NCI-H146 treated with DMSO at 0.1 percent for 48 hours (cell line): ENCODE measurements at regions not wholly inside any gene's neighbourhood (a gene's known extent, or its start where the extent isn't known, plus 50 kb on each side); places are given as distances from the start of the nearest gene placed in this dataset.
"Not testable (repeated sequence)": the region's sequence is repeated elsewhere in the genome, so short reads cannot be mapped to it uniquely, and the experiment has no call there.

Experiments used
- DNase-seq: peaks from one replicate; lab custom pipeline; 2025; ENCODE audit not compliant: unreplicated experiment; lab: John Stamatoyannopoulos, UW

- no peak for DNase-seq
These were observed 748.3 kb downstream of the MAT2B start for GRCh38 chr5:164253764-164254163.

- no peak for DNase-seq
These were observed 750.3 kb downstream of the MAT2B start for GRCh38 chr5:164255598-164256213.

- DNase-seq, result no peak
These were observed 750.9 kb downstream of the MAT2B start for GRCh38 chr5:164256351-164256750.

DNA sequence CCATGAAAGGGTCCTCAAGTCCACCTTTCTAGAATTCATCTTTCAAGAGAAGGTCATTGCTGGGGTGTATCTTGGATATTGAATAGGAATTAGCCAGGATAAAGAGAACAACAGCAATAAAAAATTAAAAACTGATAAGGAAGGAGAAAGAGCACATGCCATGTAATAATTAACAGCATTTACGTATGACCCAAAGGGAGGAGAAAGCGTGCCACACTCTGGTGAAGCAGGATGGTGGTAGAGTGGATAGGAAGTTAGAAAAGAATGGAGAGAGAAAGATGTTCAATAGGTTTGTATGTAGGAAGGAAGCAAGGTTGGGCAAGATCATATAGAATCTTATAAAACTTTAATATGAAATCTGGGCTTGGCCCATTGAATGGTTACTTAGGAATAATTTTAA is 751.5 kb downstream of the MAT2B start:
- no peak for DNase-seq

DNA sequence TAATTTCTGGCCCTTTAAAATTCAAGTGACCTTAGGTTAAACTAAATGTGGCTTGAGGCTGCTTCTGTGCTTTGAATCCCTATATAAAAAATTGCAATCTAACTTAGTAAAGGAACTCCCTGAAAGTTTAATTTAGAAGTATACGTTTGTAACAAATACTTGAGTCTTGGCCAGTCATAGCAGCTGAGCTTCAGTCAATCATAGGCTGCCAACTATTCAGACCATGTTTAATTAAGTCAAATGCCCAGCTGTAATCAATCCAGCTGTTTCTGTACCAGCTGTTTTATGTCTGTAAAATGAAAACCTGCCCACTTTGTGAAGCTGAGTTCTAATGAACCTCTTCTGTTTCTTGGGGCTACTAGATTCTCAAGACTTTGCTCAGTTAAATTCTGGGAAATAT is 760.1 kb downstream of the MAT2B start:
- no peak for DNase-seq

GRCh38 chr5:164266571-164266970 is 761.2 kb downstream of the MAT2B start:
- no peak for DNase-seq

DNA sequence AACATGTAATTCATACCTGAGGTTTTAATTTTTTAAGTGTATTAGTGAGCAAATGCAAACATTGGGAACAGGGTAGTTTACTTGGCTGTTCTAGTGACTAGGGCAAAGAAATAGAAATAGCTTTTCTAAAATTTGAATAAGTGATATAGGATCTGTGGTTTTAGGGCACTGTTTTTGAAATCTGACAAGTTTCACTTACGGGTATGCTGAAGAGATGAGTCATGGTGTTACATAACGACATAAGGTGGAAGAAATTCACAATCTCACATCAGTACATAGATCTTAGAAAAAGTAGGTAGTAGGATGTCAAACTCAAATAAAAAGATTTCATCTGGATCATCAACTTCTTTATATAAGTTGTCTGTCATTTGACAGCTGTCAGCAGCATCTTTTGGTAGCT is 772.3 kb downstream of the MAT2B start:
- no peak for DNase-seq

DNA sequence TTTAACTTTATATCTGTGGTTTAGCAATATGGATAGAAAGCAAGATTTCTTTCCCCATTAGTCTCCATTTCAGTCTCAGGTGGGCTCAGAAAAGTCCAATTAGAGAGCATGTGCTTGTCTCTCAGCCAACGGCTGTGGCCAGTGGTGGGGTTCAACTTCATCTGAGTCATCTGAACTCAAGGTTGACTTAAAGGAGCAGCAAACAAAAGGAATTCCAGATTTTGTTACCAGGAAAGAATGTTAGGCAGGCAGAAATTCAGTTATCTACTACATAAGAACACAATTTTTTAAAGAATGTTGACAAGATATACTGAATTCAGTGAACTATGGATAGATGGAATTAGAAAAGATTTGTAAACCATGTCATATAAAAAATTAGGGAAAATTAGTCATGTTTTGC is 784.1 kb downstream of the MAT2B start:
- no peak for DNase-seq

DNA sequence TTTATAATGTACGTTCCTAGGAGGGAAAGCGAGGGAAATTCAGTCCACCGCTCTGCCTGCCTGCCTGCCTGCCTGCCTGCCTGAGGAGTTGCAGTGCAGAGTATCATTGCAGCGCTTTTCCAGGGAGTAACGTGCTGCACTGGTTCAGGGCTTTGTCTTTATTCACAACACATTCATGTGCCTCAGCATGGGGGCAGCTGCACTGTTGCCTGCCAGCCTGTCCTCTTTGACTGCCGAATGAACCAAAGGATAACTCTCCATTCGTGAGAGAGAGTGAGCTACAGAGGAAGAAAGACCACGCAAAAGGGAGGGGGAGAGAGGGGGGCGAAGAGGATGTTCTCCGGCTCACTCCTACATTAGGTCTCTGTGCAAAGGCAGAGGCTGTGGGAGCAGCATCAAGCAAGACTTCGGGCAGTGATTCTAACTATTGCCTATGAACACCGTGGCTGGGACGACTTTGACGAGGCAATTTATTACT is 791.2 kb downstream of the MAT2B start:
- DNase-seq, result no peak

- no peak for DNase-seq
These were observed 792.7 kb downstream of the MAT2B start for GRCh38 chr5:164298165-164298564.

- DNase-seq, result no peak
These were observed 794.9 kb downstream of the MAT2B start for GRCh38 chr5:164300295-164300694.

GRCh38 chr5:164301136-164301535 is 795.7 kb downstream of the MAT2B start:
- no peak for DNase-seq

DNA sequence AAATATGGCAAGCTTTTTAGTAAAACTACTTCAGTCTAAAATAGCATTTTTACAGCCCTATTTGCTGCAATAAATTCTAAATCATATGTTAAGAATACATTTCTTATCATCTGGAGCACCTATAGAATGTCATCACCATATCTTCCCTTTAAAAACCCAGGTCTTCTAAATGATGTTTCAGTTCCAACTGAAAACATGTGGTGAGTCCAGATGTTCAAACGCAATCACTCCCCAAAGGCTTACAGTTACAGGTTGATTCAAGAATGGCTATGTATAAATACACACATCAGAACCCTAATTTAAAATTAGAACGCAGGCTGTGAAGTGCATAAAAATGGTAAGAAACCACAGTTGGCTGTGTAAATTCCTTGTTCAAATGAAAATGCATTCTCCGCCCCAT is 796.3 kb downstream of the MAT2B start:
- no peak for DNase-seq

DNA sequence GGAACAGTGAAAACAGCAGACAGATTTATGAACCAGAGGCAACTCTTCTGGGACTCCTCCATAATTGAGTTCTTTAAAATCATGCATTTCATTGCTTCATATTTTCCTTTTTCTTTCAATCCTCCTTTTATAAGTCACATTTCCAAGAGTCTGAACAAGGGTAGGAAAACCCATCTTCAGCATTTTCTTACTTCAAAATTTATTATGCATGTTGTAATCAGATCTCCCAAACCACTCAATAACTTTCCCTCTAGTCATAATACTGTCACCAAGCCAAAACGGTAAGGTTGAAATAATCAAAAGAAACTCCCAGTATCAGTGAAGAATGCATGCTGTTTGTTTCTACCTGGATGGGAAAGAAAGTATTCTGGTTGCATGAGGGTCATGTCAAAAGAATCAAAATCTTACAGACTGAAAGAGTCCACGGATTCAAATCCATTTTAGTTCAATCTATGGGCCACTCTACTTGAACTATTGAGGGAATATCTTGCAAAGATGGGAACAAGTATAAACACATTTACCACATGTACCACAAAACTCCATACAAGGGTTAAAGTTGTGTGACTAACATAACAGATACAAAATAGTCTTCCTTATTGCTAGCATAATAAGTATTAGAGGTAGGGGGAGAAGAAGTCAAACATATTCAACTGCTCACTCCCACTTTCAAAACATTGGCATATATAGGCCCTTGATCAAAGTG is 797.3 kb downstream of the MAT2B start:
- DNase-seq, result no peak

- DNase-seq, result no peak
These were observed 798.3 kb downstream of the MAT2B start for GRCh38 chr5:164303646-164304215.

GRCh38 chr5:164306662-164307061 is 801.2 kb downstream of the MAT2B start:
- no peak for DNase-seq

GRCh38 chr5:164312801-164313200 is 807.4 kb downstream of the MAT2B start:
- DNase-seq, result no peak

DNA sequence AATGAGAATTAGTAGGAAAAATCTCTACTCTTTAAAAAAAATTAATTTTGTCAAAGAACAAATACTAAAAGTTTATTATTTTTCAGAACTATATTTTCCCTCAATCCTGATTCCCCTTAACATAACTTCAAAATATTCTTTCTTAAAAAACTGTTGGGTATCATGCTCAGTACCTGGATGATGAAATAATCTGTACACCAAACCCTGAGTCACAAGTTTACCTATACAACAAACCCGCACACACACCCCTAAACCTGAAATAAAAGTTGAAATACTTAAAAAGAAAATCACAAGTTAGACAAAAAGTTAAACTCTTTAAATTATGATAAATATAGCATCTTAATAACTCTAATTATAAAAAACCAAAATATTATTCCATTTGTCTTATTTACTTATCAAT is 812.3 kb downstream of the MAT2B start:
- no peak for DNase-seq

GRCh38 chr5:164319161-164319560 is 813.7 kb downstream of the MAT2B start:
- DNase-seq, result no peak

GRCh38 chr5:164324239-164324638 is 818.8 kb downstream of the MAT2B start:
- DNase-seq, result no peak

DNA sequence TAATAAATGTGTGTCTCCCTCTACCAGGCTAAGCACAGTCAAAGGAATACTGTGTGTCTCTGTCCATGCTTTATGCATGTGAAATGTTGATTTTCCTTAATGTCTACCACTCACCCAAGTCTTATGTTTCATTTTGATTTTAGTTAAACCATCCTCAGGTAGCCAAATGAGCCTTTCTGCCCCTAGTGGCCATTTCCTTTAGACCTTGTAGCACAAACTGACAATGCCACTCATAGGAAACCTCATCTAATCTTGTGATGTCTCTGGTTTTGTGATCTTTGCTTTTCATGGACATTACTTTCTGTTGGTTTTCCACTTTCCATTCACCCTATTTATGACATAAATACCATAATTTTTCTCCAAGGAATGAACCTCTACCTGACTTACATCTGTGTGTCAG is 820.8 kb downstream of the MAT2B start:
- no peak for DNase-seq

DNA sequence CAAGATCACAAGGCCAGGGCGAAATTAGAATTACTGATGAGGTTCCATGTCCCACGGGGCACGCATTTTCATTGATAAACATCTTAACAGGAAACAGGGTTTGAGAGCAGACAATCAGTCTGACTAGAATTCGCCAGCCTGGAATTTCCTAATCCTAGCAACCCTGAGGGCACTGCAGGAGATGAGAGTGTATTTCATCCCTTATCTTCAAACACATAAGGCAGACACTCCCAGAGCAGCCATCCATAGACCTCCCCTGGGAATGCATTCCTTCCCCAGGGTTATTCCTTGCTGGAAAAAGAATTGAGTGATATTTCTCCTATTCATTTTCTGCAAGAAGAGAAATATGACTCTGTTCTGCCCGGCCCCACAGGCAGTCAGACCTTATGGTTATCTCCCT is 821.7 kb downstream of the MAT2B start:
- not testable (repeated sequence) for DNase-seq
